ENCODE measurements at regions not wholly inside any gene's neighbourhood (a gene's known extent, or its start where the extent isn't known, plus 50 kb on each side); places are given as distances from the start of the nearest gene placed in this dataset.
"Not testable (repeated sequence)": the region's sequence is repeated elsewhere in the genome, so short reads cannot be mapped to it uniquely, and the experiment has no call there.

GRCh38 chr6:96700915-96701314 lies 136.4 kb downstream of the GPR63 start:
- H2AFZ ChIP-seq (ENCODE audit: low read length), result no peak overlapping the region
- H3K79me2 ChIP-seq (ENCODE audit: low read length), result no peaks in the 10 kb centered on the region
- ChIA-PET CTCF (no interaction called here), POLR2A (ENCODE audit: unreplicated experiment) (no interaction called here)
- H3F3A ChIP-seq (ENCODE audit: low read length, unreplicated experiment), result no peaks in the 10 kb centered on the region
- no peak overlapping the region for H3K4me3 ChIP-seq (ENCODE audit: low read length)
- TF ChIP-seq EZH2 (IDR thresholded peaks at IDR 0.05; ENCODE audit: low read length, unreplicated experiment), result no peak
- H3K9me3 ChIP-seq (ENCODE audit: low read length), result no peaks in the 10 kb centered on the region
- no peak overlapping the region for H3K9ac ChIP-seq (ENCODE audit: low read length)
- ATAC-seq (no peak), DNase-seq (no peak)
- intact Hi-C loops (cut with micrococcal nuclease), result no loop called here
- H3K4me2 ChIP-seq (ENCODE audit: low read length), result no peak overlapping the region
- no TSS peak for BruUV-seq (replicated peaks)
- no peak overlapping the region for H3K27ac ChIP-seq (ENCODE audit: low read length)
- H3K36me3 ChIP-seq (ENCODE audit: low read depth, low read length), result no peaks in the 10 kb centered on the region
- H3K4me1 ChIP-seq (ENCODE audit: insufficient read depth, low read length), result no peaks in the 10 kb centered on the region
- H4K20me1 ChIP-seq (ENCODE audit: low read length), result no peaks in the 10 kb centered on the region
- H3K9me2 ChIP-seq (replicated peaks; ENCODE audit: low read length), result no peaks in the 10 kb centered on the region
- no peaks in the 10 kb centered on the region for H3K27me3 ChIP-seq (ENCODE audit: low read length)

DNA sequence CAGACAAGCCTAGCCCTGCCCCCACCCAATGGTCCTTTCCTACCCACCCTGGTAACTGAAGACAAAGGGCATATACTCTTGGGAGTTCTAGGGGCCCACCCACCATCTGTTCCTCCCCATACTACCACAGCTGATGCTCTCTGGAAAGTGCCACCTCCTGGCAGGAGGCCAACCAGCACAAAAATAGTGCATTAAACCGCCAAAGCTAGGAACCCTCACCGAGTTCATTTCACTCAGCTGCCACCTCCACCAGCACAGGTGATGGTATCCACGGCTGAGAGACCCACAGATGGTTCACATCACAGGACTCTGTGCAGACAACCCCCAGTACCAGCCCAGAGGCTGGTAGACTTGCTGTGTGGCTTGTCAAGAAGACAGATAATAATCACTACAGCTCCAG lies 131.5 kb downstream of the FHL5 start:
- H3K4me2 ChIP-seq (ENCODE audit: low read length); H3K27me3 ChIP-seq (ENCODE audit: low read length); H3K4me3 ChIP-seq (ENCODE audit: low read length); H3K4me1 ChIP-seq (ENCODE audit: insufficient read depth, low read length); POLR2A ChIA-PET (ENCODE audit: unreplicated experiment); H3K79me2 ChIP-seq (ENCODE audit: low read length); H4K20me1 ChIP-seq (ENCODE audit: low read length); H3K9me2 ChIP-seq (replicated peaks; ENCODE audit: low read length); DNase-seq; intact Hi-C loops (cut with micrococcal nuclease); H3F3A ChIP-seq (ENCODE audit: low read length, unreplicated experiment); CTCF ChIA-PET; BruUV-seq (replicated peaks); ATAC-seq; H2AFZ ChIP-seq (ENCODE audit: low read length); H3K9ac ChIP-seq (ENCODE audit: low read length); H3K9me3 ChIP-seq (ENCODE audit: low read length); H3K36me3 ChIP-seq (ENCODE audit: low read depth, low read length); H3K27ac ChIP-seq (ENCODE audit: low read length): not testable (repeated sequence)

DNA sequence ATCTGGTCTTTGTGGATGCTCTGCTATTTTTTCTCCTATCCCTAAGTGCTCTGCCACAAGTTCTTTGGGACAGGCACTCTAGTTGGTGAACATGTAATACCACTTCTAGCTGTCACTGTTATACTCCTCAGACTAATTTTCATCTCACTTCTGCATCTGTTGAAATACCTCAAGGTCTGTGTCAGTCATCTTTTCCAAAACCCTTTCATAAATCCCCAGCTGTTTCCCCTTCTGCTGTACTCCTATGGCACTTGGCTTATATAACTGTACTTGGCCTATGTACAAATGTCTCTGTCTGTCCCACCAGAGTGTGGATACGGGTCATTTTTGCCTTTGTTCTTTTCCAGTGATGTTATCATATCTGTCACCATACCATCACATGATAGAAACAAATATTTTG lies 124.2 kb downstream of the FHL5 start:
- TF ChIP-seq, protein P1, sequence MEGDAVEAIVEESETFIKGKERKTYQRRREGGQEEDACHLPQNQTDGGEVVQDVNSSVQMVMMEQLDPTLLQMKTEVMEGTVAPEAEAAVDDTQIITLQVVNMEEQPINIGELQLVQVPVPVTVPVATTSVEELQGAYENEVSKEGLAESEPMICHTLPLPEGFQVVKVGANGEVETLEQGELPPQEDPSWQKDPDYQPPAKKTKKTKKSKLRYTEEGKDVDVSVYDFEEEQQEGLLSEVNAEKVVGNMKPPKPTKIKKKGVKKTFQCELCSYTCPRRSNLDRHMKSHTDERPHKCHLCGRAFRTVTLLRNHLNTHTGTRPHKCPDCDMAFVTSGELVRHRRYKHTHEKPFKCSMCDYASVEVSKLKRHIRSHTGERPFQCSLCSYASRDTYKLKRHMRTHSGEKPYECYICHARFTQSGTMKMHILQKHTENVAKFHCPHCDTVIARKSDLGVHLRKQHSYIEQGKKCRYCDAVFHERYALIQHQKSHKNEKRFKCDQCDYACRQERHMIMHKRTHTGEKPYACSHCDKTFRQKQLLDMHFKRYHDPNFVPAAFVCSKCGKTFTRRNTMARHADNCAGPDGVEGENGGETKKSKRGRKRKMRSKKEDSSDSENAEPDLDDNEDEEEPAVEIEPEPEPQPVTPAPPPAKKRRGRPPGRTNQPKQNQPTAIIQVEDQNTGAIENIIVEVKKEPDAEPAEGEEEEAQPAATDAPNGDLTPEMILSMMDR (conservative IDR thresholded peaks at IDR 0.05; ENCODE audit: low read depth, low read length), result no peak
- TF ChIP-seq EZH2phosphoT487 (IDR thresholded peaks at IDR 0.05; ENCODE audit: borderline replicate concordance, low read length) (no peak), EZH2 (IDR thresholded peaks at IDR 0.05; ENCODE audit: low read length, unreplicated experiment) (no peak)
- H3K4me1 ChIP-seq (ENCODE audit: insufficient read depth, low read length), result no peaks in the 10 kb centered on the region
- H3K79me2 ChIP-seq (ENCODE audit: low read length), result no peaks in the 10 kb centered on the region
- no peak for ATAC-seq
- no peaks in the 10 kb centered on the region for H3K9me2 ChIP-seq (replicated peaks; ENCODE audit: low read length)
- H3K4me3 ChIP-seq (ENCODE audit: low read length), result no peak overlapping the region
- no peaks in the 10 kb centered on the region for H3K9me3 ChIP-seq (ENCODE audit: low read length)
- intact Hi-C loops (cut with micrococcal nuclease), result no loop called here
- no peak overlapping the region for H2AFZ ChIP-seq (ENCODE audit: low read length)
- no peaks in the 10 kb centered on the region for H3F3A ChIP-seq (ENCODE audit: low read length, unreplicated experiment)
- H3K27ac ChIP-seq (ENCODE audit: low read length), result no peak overlapping the region
- BruUV-seq (replicated peaks), result no TSS peak
- ChIA-PET POLR2A (ENCODE audit: unreplicated experiment) (no interaction called here), CTCF (no interaction called here)
- H4K20me1 ChIP-seq (ENCODE audit: low read length), result no peaks in the 10 kb centered on the region
- H3K27me3 ChIP-seq (ENCODE audit: low read length), result no peaks in the 10 kb centered on the region
- no peak for DNase-seq
- no peaks in the 10 kb centered on the region for H3K36me3 ChIP-seq (ENCODE audit: low read depth, low read length)
- H3K4me2 ChIP-seq (ENCODE audit: low read length), result no peak overlapping the region
- no peak overlapping the region for H3K9ac ChIP-seq (ENCODE audit: low read length)

- no peak overlapping the region for H3K4me3 ChIP-seq (ENCODE audit: low read length)
- H3F3A ChIP-seq (ENCODE audit: low read length, unreplicated experiment), result no peaks in the 10 kb centered on the region
- ATAC-seq (no peak), DNase-seq (no peak)
- H2AFZ ChIP-seq (ENCODE audit: low read length), result no peak overlapping the region
- no peaks in the 10 kb centered on the region for H3K79me2 ChIP-seq (ENCODE audit: low read length)
- H3K9me3 ChIP-seq (ENCODE audit: low read length), result no peaks in the 10 kb centered on the region
- H3K4me2 ChIP-seq (ENCODE audit: low read length), result no peak overlapping the region
- H3K9me2 ChIP-seq (replicated peaks; ENCODE audit: low read length), result no peaks in the 10 kb centered on the region
- H4K20me1 ChIP-seq (ENCODE audit: low read length), result no peaks in the 10 kb centered on the region
- ChIA-PET CTCF (no interaction called here), POLR2A (ENCODE audit: unreplicated experiment) (no interaction called here)
- H3K27me3 ChIP-seq (ENCODE audit: low read length), result no peaks in the 10 kb centered on the region
- no peak overlapping the region for H3K9ac ChIP-seq (ENCODE audit: low read length)
- no TSS peak for BruUV-seq (replicated peaks)
- H3K27ac ChIP-seq (ENCODE audit: low read length), result no peak overlapping the region
- no peaks in the 10 kb centered on the region for H3K4me1 ChIP-seq (ENCODE audit: insufficient read depth, low read length)
- no peaks in the 10 kb centered on the region for H3K36me3 ChIP-seq (ENCODE audit: low read depth, low read length)
- intact Hi-C loops (cut with micrococcal nuclease), result no loop called here
- TF ChIP-seq EZH2phosphoT487 (IDR thresholded peaks at IDR 0.05; ENCODE audit: borderline replicate concordance, low read length) (no peak), EZH2 (IDR thresholded peaks at IDR 0.05; ENCODE audit: low read length, unreplicated experiment) (no peak)
- TF ChIP-seq, protein P1 (conservative IDR thresholded peaks at IDR 0.05; ENCODE audit: low read depth, low read length), result no peak
Measured at GRCh38 chr6:96685702-96686101, 122.8 kb downstream of the FHL5 start.
